Neural progenitor cell (in vitro differentiated cells): ENCODE measurements at regions not wholly inside any gene's neighbourhood (a gene's known extent, or its start where the extent isn't known, plus 50 kb on each side); places are given as distances from the start of the nearest gene placed in this dataset.

Experiments
- CTCF ChIP-seq: fragments of 200-600 bp; sonication (generic); IDR thresholded peaks from 2 replicates; pipeline ENCODE4 v1.5.1; 2017; ENCODE audit warnings: antibody characterized with exemption, mild to moderate bottlenecking
- EZH2 ChIP-seq: fragments of 200-600 bp; sonication (generic); IDR thresholded peaks from 2 replicates; pipeline ENCODE4 v1.6.1; 2017; ENCODE audit warnings: antibody characterized with exemption, mild to moderate bottlenecking, moderate library complexity

DNA sequence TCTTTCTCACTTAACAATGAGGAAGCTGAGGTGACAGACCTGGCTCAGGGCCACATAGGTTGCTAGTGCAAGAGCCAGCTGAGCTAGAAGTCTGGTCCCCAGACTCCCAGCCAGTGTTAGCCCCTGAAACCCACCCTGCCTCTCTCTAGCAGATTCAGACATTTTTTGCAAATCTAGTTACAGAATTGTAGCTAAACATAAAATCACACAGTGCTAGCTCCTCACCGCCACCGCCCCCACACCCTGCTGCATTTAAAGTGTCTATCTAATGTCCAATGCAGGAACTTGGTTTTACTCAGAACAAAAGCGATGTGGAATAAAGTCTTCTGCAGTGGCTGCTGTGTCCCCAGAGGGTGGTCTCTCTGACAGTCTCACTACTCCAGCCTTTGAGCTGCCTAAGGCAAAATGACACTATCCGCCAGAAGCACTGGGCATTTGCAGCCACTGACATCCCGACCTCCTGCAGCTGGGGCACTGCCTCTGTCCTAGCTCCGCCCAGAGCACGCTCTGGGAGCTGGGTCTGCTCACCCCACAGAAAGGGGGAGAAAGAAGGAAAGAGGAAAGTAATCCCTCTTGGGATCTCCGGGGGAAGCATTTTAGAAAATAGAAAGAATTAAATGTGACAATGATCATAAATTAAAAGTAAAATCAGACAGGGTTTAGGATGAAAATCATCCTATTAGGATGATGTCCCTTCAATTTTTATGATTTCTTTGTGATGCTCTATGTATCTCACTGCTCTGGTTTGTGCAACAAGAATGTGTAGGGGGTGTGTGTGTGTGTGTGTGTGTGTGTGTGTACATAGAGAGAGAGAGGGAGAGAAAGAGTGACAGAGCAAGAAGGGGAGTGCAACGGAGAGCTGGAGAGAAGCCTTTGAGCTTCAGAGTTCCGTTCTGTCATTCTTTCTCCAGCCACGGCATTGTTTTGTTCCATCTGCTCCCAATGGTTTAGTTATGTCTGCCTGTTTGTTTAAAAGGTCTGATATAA lies 50.5 kb upstream of the ST8SIA3 start:
- TF ChIP-seq CTCF (no peak), EZH2 (no peak)
